Spleen (tissue), 11 donors: ENCODE measurements at regions not wholly inside any gene's neighbourhood (a gene's known extent, or its start where the extent isn't known, plus 50 kb on each side); places are given as distances from the start of the nearest gene placed in this dataset.

ENCODE experiments used
- DNase-seq: peaks from one replicate; pipeline ENCODE4 v3.0.0-alpha.2; 2020
- H3K27ac ChIP-seq, 8 donors: fragments of 200-600 bp; sonication (generic) in 7 of 8; 1 replicate in 4 of 8; 2 replicates in 4 of 8; pipeline versions ENCODE4 v1.5.0 to v1.8.0; 2016 to 2021; ENCODE audit warnings: inconsistent platforms in 4 of 8, mild to moderate bottlenecking in 4 of 8, moderate library complexity in 1 of 8
- H3K27me3 ChIP-seq, 7 donors: fragments of 200-600 bp; sonication (generic) in 6 of 7; replicated peaks in 1 of 7; 1 replicate in 4 of 7; 2 replicates in 3 of 7; pipeline versions ENCODE4 v1.5.0 to v1.8.0; 2016 to 2021; ENCODE audit warnings: inconsistent platforms in 3 of 7, mild to moderate bottlenecking in 1 of 7
- H3K36me3 ChIP-seq, 6 donors: fragments of 200-600 bp; sonication (generic) in 5 of 6; 1 replicate in 4 of 6; 2 replicates in 2 of 6; pipeline versions ENCODE4 v1.5.0 to v1.8.0; 2016 to 2021; ENCODE audit warnings: inconsistent platforms in 2 of 6
- H3K4me1 ChIP-seq, 6 donors: fragments of 200-600 bp; sonication (generic) in 5 of 6; 1 replicate in 3 of 6; 2 replicates in 3 of 6; pipeline versions ENCODE4 v1.5.0 to v1.8.0; 2016 to 2021; ENCODE audit warnings: inconsistent platforms in 3 of 6
- H3K4me3 ChIP-seq, 8 donors: fragments of 200-600 bp; sonication (generic) in 7 of 8; 1 replicate in 4 of 8; 2 replicates in 4 of 8; pipeline versions ENCODE4 v1.5.0 to v1.8.0; 2016 to 2021; ENCODE audit warnings: inconsistent platforms in 4 of 8, mild to moderate bottlenecking in 4 of 8, moderate library complexity in 2 of 8
- H3K9me3 ChIP-seq, 8 donors: fragments of 200-600 bp; sonication (generic) in 7 of 8; 1 replicate in 4 of 8; 2 replicates in 4 of 8; pipeline versions ENCODE4 v1.5.0 to v1.8.0; 2016 to 2021; ENCODE audit warnings: inconsistent platforms in 4 of 8
- CTCF ChIP-seq, 11 experiments: fragments of 200-600 bp in 7 of 11; fragments of 450-650 bp in 4 of 11; sonication (generic) in 4 of 11; IDR thresholded peaks in 8 of 11; conservative IDR thresholded peaks in 3 of 11; 1 replicate in 7 of 11; 2 replicates in 4 of 11; pipeline versions ENCODE4 v1.4.0 to v1.8.0; 2016 to 2021; ENCODE audit warnings: antibody characterized with exemption in 11 of 11, inconsistent platforms in 4 of 11, mild to moderate bottlenecking in 1 of 11
- POLR2A ChIP-seq, 3 donors: fragments of 450-650 bp; IDR thresholded peaks; one replicate each; pipeline ENCODE4 v1.5.1; 2017; ENCODE audit warnings: antibody characterized with exemption in 3 of 3, mild to moderate bottlenecking in 1 of 3
- POLR2AphosphoS5 ChIP-seq, 3 donors: sonication (generic); formaldehyde crosslinking; IDR thresholded peaks; one replicate each; pipeline ENCODE4 v1.5.1; 2017; ENCODE audit warnings: antibody characterized with exemption in 3 of 3
- WGBS, 5 donors: extraction: QIAGEN DNeasy Blood & Tissue Kit in 3 of 5; methylation state at CpG; one replicate each; pipeline versions ENCODE4 v1.1.5 to v1.1.7; 2013 to 2018; 5-methylcytosine and 5-hydroxymethylcytosine counted together
- intact Hi-C: fragments of 100-400 bp; cut with DNase I; formaldehyde crosslinking; loops from one replicate; pipeline ENCODE4 v1.15.0; 2023; ENCODE audit warnings: low total_unique reads
- donor health status: healthy with polysubstance abuse.
- donor health status: DM: no; HTN: no; CAD: no; lungs with moderate emphysema.
- donor health status: DM: no; HTN: no; CAD: no.
- donor health status: Bipolar disorder and iron deficiency.
- donor health status: healthy.
- donor health status: DM: no; HTN: no; CAD: no.
- donor health status: DM: yes; HTN: yes; CAD: no.

DNA sequence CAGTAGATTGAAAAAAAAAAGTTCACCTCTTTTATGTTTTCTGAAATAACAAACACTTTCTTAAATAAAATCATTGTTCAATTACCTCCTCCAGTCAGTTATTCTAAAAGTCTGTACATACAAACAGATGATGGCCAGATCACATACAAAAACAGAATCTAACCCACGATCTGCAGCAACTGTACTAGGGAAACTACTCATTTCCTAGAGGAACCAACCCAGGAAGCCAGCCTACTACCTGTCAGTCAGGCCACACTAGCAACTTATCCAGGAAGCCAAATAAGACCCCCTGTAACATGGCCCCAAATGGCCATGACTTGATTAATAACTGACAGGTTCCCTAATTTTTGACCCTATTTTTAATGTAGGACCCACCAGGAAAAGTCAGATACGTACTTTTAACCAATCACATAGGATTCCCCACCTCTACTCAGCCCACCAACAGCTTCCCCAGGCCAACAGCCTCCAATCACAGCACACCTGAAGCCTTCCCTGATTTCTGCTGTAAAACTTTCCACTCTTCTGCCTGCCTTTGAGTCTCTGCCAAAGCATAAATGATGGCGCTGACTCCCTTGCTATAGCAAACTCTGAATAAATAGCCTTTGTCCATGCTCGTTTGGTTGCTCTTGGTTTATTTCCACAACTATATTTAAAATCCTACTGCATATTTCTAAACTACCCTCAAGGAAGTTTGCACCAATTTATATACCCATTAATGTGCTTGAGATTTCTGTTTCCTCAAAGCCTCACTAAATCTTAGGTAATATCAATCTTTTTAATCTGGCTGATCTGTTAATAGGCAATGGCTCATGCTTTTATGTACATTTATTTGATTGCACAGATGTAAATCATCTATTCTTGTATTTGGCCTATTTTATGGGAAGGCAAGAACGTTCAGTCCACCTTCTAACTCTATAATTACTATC, 486.4 kb downstream of the FBXO15 start:
- TF ChIP-seq POLR2AphosphoS5 (IDR thresholded peaks at IDR 0.05) (no peak), CTCF (IDR thresholded peaks at IDR 0.05 in 8 of 11, conservative IDR thresholded peaks at IDR 0.05 in 3 of 11) (no peak), POLR2A (IDR thresholded peaks at IDR 0.05) (no peak)
- no peaks in the 10 kb centered on the region for H3K4me1 ChIP-seq
- no peak overlapping the region for H3K4me3 ChIP-seq
- DNase-seq = no peak
- no peaks in the 10 kb centered on the region for H3K36me3 ChIP-seq
- H3K9me3 ChIP-seq = no peaks in the 10 kb centered on the region
- intact Hi-C loops = no loop called here
- no peak overlapping the region for H3K27ac ChIP-seq
- WGBS, 5 donors = 53 to 72% (median 63%) methylated on average over 5 of the region's 5 CpGs
- no peaks in the 10 kb centered on the region for H3K27me3 ChIP-seq

- no peak for DNase-seq
- Histone ChIP-seq H3K9me3 (no peaks in the 10 kb centered on the region), H3K27me3 (no peaks in the 10 kb centered on the region), H3K36me3 (no peaks in the 10 kb centered on the region), H3K4me3 (no peak overlapping the region), H3K27ac (no peak overlapping the region), H3K4me1 (no peaks in the 10 kb centered on the region)
- TF ChIP-seq POLR2A (IDR thresholded peaks at IDR 0.05) (no peak), POLR2AphosphoS5 (IDR thresholded peaks at IDR 0.05) (no peak), CTCF (IDR thresholded peaks at IDR 0.05 in 8 of 11, conservative IDR thresholded peaks at IDR 0.05 in 3 of 11) (no peak)
- intact Hi-C loops = no loop called here
Measured at GRCh38 chr18:73656691-73657090, 490.9 kb downstream of the FBXO15 start.

DNA sequence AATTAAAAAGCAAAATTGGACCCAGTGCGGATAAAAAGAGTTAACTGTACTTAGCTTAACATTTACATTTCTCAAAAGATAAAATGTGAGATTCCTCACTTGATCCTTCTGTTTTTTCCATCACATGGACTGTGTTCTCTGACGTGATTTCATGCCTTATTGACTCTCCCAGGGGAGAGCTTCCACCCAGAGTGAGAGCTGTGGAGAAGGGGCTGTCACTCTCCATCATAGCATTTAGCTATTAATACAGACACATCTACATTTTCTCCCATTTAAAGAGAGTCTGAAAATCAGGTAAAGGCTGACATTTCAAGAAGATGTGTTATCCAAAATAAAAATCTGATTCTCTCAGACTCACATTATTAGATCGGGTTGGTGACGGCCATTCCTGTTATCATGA, 493.8 kb downstream of the FBXO15 start:
- H3K4me1 ChIP-seq = no peaks in the 10 kb centered on the region
- no peaks in the 10 kb centered on the region for H3K9me3 ChIP-seq
- 75 to 92% (median 86%) methylated on average over 4 of the region's 4 CpGs for WGBS, 5 donors
- no peaks in the 10 kb centered on the region for H3K36me3 ChIP-seq
- no peak overlapping the region for H3K27ac ChIP-seq
- TF ChIP-seq POLR2A (IDR thresholded peaks at IDR 0.05) (no peak), CTCF (IDR thresholded peaks at IDR 0.05 in 8 of 11, conservative IDR thresholded peaks at IDR 0.05 in 3 of 11) (no peak), POLR2AphosphoS5 (IDR thresholded peaks at IDR 0.05) (no peak)
- DNase-seq = no peak
- no peak overlapping the region for H3K4me3 ChIP-seq
- intact Hi-C loops = no loop called here
- no peaks in the 10 kb centered on the region for H3K27me3 ChIP-seq

GRCh38 chr18:73653251-73653650, 494.4 kb downstream of the FBXO15 start:
- no peak for DNase-seq
- WGBS, 5 donors = 65 to 83% (median 78%) methylated on average over 3 of the region's 3 CpGs
- TF ChIP-seq CTCF (IDR thresholded peaks at IDR 0.05 in 8 of 11, conservative IDR thresholded peaks at IDR 0.05 in 3 of 11) (no peak), POLR2A (IDR thresholded peaks at IDR 0.05) (no peak), POLR2AphosphoS5 (IDR thresholded peaks at IDR 0.05) (no peak)
- no peaks in the 10 kb centered on the region for H3K4me1 ChIP-seq
- intact Hi-C loops = no loop called here
- no peaks in the 10 kb centered on the region for H3K27me3 ChIP-seq
- H3K27ac ChIP-seq = no peak overlapping the region
- H3K9me3 ChIP-seq = no peaks in the 10 kb centered on the region
- no peak overlapping the region for H3K4me3 ChIP-seq
- no peaks in the 10 kb centered on the region for H3K36me3 ChIP-seq
